HG03159 (cell line): ENCODE measurements at regions not wholly inside any gene's neighbourhood (a gene's known extent, or its start where the extent isn't known, plus 50 kb on each side); places are given as distances from the start of the nearest gene placed in this dataset.
A peak's percentile ranks its signal among the peaks of the same experiment; 100 is the strongest.

Source experiments
- ATAC-seq: cut with Tn5 transposase; IDR thresholded peaks from one replicate; pipeline ENCODE4 v1.9.1; 2021; ENCODE audit warnings: mild to moderate bottlenecking, moderate library complexity; ENCODE audit not compliant: unreplicated experiment

GRCh38 chr5:89260254-89260653 lies 377.3 kb upstream of the MEF2C start:
- no peak for ATAC-seq

GRCh38 chr5:89255845-89256463 lies 373.0 kb upstream of the MEF2C start:
- ATAC-seq, result no peak

GRCh38 chr5:89253666-89254352 lies 370.8 kb upstream of the MEF2C start:
- no peak for ATAC-seq

- no peak for ATAC-seq
Observed at GRCh38 chr5:89246864-89247263, 363.9 kb upstream of the MEF2C start.

GRCh38 chr5:89246252-89246651 lies 363.3 kb upstream of the MEF2C start:
- ATAC-seq, result no peak

- no peak for ATAC-seq
Observed at GRCh38 chr5:89243611-89244010, 360.6 kb upstream of the MEF2C start.

GRCh38 chr5:89241186-89241585 lies 358.2 kb upstream of the MEF2C start:
- ATAC-seq, result no peak

- no peak for ATAC-seq
Observed at GRCh38 chr5:89236900-89237299, 353.9 kb upstream of the MEF2C start.

GRCh38 chr5:89233462-89233861 lies 350.5 kb upstream of the MEF2C start:
- ATAC-seq, result no peak

GRCh38 chr5:89232139-89232603 lies 349.2 kb upstream of the MEF2C start:
- ATAC-seq, result peak; percentile 97

GRCh38 chr5:89230178-89230577 lies 347.2 kb upstream of the MEF2C start:
- ATAC-seq, result no peak

- no peak for ATAC-seq
Observed at GRCh38 chr5:89229331-89230070, 346.5 kb upstream of the MEF2C start.

- no peak for ATAC-seq
Observed at GRCh38 chr5:89228355-89228754, 345.4 kb upstream of the MEF2C start.

GRCh38 chr5:89218364-89218763 lies 335.4 kb upstream of the MEF2C start:
- ATAC-seq, result no peak

GRCh38 chr5:89216606-89217005 lies 333.6 kb upstream of the MEF2C start:
- ATAC-seq, result no peak

- ATAC-seq, result no peak
Observed at GRCh38 chr5:89213573-89213972, 330.6 kb upstream of the MEF2C start.

GRCh38 chr5:89211836-89212235 lies 328.9 kb upstream of the MEF2C start:
- no peak for ATAC-seq

- ATAC-seq, result no peak
Observed at GRCh38 chr5:89208811-89209210, 325.8 kb upstream of the MEF2C start.

GRCh38 chr5:89208392-89208791 lies 325.4 kb upstream of the MEF2C start:
- ATAC-seq, result no peak

- no peak for ATAC-seq
Observed at GRCh38 chr5:89204756-89205155, 321.8 kb upstream of the MEF2C start.

GRCh38 chr5:89203611-89204010 lies 320.6 kb upstream of the MEF2C start:
- no peak for ATAC-seq

- no peak for ATAC-seq
Observed at GRCh38 chr5:89200899-89201298, 317.9 kb upstream of the MEF2C start.
